ENCODE measurements at regions not wholly inside any gene's neighbourhood (a gene's known extent, or its start where the extent isn't known, plus 50 kb on each side); places are given as distances from the start of the nearest gene placed in this dataset.

DNA sequence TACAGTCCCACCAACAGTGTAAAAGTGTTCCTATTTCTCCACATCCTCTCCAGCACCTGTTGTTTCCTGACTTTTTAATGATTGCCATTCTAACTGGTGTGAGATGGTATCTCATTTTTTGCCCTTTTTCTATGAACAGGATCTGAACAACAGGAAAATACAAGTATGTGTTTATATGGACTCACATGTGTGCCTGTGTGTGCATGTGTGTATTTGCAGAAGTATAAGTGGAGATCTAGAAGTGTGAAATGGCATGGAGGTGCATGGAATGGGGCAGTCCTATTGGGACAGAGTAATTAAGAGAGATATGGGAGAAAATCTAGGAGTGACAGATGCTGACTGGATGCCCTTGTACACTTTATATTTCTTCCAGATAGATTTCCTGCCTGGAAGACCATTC, 111.6 kb upstream of the PCGF5 start:
- TF ChIP-seq, protein P1, sequence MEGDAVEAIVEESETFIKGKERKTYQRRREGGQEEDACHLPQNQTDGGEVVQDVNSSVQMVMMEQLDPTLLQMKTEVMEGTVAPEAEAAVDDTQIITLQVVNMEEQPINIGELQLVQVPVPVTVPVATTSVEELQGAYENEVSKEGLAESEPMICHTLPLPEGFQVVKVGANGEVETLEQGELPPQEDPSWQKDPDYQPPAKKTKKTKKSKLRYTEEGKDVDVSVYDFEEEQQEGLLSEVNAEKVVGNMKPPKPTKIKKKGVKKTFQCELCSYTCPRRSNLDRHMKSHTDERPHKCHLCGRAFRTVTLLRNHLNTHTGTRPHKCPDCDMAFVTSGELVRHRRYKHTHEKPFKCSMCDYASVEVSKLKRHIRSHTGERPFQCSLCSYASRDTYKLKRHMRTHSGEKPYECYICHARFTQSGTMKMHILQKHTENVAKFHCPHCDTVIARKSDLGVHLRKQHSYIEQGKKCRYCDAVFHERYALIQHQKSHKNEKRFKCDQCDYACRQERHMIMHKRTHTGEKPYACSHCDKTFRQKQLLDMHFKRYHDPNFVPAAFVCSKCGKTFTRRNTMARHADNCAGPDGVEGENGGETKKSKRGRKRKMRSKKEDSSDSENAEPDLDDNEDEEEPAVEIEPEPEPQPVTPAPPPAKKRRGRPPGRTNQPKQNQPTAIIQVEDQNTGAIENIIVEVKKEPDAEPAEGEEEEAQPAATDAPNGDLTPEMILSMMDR (conservative IDR thresholded peaks at IDR 0.05; ENCODE audit: low read depth, low read length), result no peak
- TF ChIP-seq EZH2 (IDR thresholded peaks at IDR 0.05; ENCODE audit: low read length, unreplicated experiment), result no peak

Measured in PC-3 (cell line).